ENCODE measurements at regions not wholly inside any gene's neighbourhood (a gene's known extent, or its start where the extent isn't known, plus 50 kb on each side); places are given as distances from the start of the nearest gene placed in this dataset.

DNA sequence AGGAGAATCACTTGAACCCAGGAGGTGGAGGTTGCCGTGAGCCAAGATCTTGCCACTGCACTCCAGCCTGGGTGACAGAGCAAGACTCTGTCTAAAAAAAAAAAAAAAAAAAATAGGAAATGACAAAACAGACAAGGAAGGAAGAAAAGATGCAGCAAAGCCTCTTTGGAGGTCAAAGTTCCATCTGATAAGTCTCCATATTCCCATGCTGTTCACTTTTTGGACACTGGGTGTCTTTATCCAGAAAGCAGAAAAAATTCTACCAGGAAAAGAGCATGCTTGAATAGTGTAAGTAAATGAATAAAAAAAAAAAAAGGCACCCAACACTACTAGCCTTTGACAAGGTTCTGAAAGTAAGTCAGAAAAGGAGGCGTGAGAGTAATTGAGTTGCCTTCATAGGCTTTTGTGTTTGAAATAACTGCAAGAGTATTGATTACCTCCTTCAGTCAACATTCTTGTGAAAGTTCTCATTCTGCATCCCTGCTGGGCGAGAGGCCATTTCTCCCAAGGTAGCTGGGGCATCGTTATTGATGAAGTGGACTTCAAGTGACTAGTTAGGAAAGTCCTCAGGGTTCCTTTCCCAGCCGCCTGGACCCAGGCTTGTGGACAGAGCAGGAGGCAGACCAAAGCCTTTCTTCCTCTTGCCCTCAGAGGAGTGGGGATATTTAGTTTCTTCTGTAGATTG, 133.3 kb upstream of the KIF5B start:
- H2AFZ ChIP-seq (ENCODE audit: low read length) = no peak overlapping the region
- H3K27ac ChIP-seq (ENCODE audit: extremely low read length, insufficient read depth, low read length) = peak overlapping the region; percentile 34
- H3K9me3 ChIP-seq (ENCODE audit: low read length) = no peaks in the 10 kb centered on the region
- H3K36me3 ChIP-seq (replicated peaks in 1 of 2; ENCODE audit: control insufficient read depth in 1 of 2, insufficient read depth in 2 of 2, low read length in 2 of 2) = no peaks in the 10 kb centered on the region
- intact Hi-C loops (cut with micrococcal nuclease; ENCODE audit: unreplicated experiment) = loop anchor here (1.0 to 10.0 kb wide), 4 partner anchors 17 to 1465 kb away; partner anchors contain the start of gene KIF5B
- in situ Hi-C loops (cut with HindIII; ENCODE audit: extremely low pct_ligation_motif_present, low pct_unique_long_range_greater_than_20kb) = no loop called here
- no peaks in the 10 kb centered on the region for H3K27me3 ChIP-seq (ENCODE audit: control insufficient read depth in 1 of 2, insufficient read depth in 2 of 2, low read length in 2 of 2)
- FAIRE-seq (peak; percentile 4), ATAC-seq (peak; percentile 82), DNase-seq (ENCODE audit: low spot score) (peak; percentile 75)
- H3K4me3 ChIP-seq (replicated peaks in 1 of 3; ENCODE audit: insufficient read depth in 1 of 3, low read depth in 2 of 3, low read length in 3 of 3) = peak overlapping the region in 1 of 3 experiments; percentile 42; a peak in 1 of 6 replicates
- no peaks in the 10 kb centered on the region for H3K79me2 ChIP-seq (ENCODE audit: insufficient read depth, low read length)
- 5% methylated on average over 4 of the region's 5 CpGs for WGBS (ENCODE audit: low lambda C conversion rate)
- POLR2A ChIA-PET = interaction anchor here (0.5 to 1.0 kb wide), 2 partner anchors 120 to 133 kb away, joined by 3 read pairs; no protein-coding TSS in a partner anchor
- CTCF ChIA-PET (ENCODE audit: low intra/inter-chr PET ratio, low total read pairs) = interaction anchor here (1.3 kb wide), 1 partner anchor 18 kb away, joined by 7 read pairs; no protein-coding TSS in a partner anchor
- no TSS peak for BruUV-seq (replicated peaks)
- H3K4me1 ChIP-seq (ENCODE audit: insufficient read depth, low read length) = peaks cover 28% of the 10 kb centered on the region
- peak overlapping the region; percentile 75 for H3K4me2 ChIP-seq (ENCODE audit: low read depth, low read length)
- no peak overlapping the region for H3K9ac ChIP-seq (ENCODE audit: insufficient read depth, low read depth, low read length)
- H4K20me1 ChIP-seq (ENCODE audit: insufficient read depth, low read length) = no peaks in the 10 kb centered on the region
- TF ChIP-seq ZNF550 (CRISPR knock-in tag; IDR thresholded peaks at IDR 0.05; ENCODE audit: borderline replicate concordance) (no peak), ZNF138 (CRISPR knock-in tag; IDR thresholded peaks at IDR 0.05; ENCODE audit: low read depth) (no peak), ASH2L (IDR thresholded peaks at IDR 0.05; ENCODE audit: insufficient read length, low read depth, low read length) (no peak), ZNF749 (CRISPR knock-in tag; IDR thresholded peaks at IDR 0.05; ENCODE audit: borderline replicate concordance) (no peak), PHF21A (CRISPR knock-in tag; IDR thresholded peaks at IDR 0.05) (peak; percentile 45; the same call in 1 of the 2 replicates), CREM (IDR thresholded peaks at IDR 0.05) (peak; percentile 14; the same call in 1 of the 2 replicates), CREM (CRISPR knock-in tag; IDR thresholded peaks at IDR 0.05) (no peak), CEBPG (CRISPR knock-in tag; IDR thresholded peaks at IDR 0.05) (peak; percentile 24; the same call in 1 of the 2 replicates), SP1 (IDR thresholded peaks at IDR 0.05) (no peak), SP1 (CRISPR knock-in tag; IDR thresholded peaks at IDR 0.05) (no peak), ZMYM3 (CRISPR knock-in tag; IDR thresholded peaks at IDR 0.05) (no peak), ONECUT2 (CRISPR knock-in tag; IDR thresholded peaks at IDR 0.05) (peak; percentile 91), NR2F6 (IDR thresholded peaks at IDR 0.05) (peak; percentile 29; the same call in 1 of the 2 replicates), NR2F6 (CRISPR knock-in tag; IDR thresholded peaks at IDR 0.05) (no peak), NCOR1 (IDR thresholded peaks at IDR 0.05; ENCODE audit: borderline replicate concordance, low read length) (no peak), SALL1 (CRISPR knock-in tag; IDR thresholded peaks at IDR 0.05) (0 out of 2 replicates have a peak, but pooled peaks have one; percentile 10), NR1H2 (CRISPR knock-in tag; IDR thresholded peaks at IDR 0.05; ENCODE audit: borderline replicate concordance, low read depth) (no peak)
- TF ChIP-seq, protein P1, sequence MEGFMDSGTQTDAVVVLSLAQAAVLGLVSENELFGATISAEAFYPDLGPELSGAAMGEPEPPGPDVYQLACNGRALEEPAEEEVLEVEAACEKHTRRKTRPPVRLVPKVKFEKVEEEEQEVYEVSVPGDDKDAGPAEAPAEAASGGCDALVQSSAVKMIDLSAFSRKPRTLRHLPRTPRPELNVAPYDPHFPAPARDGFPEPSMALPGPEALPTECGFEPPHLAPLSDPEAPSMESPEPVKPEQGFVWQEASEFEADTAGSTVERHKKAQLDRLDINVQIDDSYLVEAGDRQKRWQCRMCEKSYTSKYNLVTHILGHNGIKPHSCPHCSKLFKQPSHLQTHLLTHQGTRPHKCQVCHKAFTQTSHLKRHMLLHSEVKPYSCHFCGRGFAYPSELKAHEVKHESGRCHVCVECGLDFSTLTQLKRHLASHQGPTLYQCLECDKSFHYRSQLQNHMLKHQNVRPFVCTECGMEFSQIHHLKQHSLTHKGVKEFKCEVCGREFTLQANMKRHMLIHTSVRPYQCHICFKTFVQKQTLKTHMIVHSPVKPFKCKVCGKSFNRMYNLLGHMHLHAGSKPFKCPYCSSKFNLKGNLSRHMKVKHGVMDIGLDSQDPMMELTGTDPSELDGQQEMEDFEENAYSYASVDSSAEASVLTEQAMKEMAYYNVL (CRISPR knock-in tag; IDR thresholded peaks at IDR 0.05; ENCODE audit: borderline replicate concordance) = 0 out of 2 replicates have a peak, but pooled peaks have one; percentile 21
- TF ChIP-seq, protein P2, sequence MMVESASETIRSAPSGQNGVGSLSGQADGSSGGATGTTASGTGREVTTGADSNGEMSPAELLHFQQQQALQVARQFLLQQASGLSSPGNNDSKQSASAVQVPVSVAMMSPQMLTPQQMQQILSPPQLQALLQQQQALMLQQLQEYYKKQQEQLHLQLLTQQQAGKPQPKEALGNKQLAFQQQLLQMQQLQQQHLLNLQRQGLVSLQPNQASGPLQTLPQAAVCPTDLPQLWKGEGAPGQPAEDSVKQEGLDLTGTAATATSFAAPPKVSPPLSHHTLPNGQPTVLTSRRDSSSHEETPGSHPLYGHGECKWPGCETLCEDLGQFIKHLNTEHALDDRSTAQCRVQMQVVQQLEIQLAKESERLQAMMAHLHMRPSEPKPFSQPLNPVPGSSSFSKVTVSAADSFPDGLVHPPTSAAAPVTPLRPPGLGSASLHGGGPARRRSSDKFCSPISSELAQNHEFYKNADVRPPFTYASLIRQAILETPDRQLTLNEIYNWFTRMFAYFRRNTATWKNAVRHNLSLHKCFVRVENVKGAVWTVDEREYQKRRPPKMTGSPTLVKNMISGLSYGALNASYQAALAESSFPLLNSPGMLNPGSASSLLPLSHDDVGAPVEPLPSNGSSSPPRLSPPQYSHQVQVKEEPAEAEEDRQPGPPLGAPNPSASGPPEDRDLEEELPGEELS (CRISPR knock-in tag; IDR thresholded peaks at IDR 0.05) = peak; percentile 47; the same call in 1 of the 2 replicates
- TF ChIP-seq, protein P3, sequence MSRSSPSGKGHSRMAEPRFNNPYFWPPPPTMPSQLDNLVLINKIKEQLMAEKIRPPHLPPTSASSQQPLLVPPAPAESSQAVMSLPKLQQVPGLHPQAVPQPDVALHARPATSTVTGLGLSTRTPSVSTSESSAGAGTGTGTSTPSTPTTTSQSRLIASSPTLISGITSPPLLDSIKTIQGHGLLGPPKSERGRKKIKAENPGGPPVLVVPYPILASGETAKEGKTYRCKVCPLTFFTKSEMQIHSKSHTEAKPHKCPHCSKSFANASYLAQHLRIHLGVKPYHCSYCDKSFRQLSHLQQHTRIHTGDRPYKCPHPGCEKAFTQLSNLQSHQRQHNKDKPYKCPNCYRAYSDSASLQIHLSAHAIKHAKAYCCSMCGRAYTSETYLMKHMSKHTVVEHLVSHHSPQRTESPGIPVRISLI (CRISPR knock-in tag; IDR thresholded peaks at IDR 0.05; ENCODE audit: borderline replicate concordance) = peak; percentile 92; the same call in 1 of the 2 replicates
